ENCODE measurements at regions not wholly inside any gene's neighbourhood (a gene's known extent, or its start where the extent isn't known, plus 50 kb on each side); places are given as distances from the start of the nearest gene placed in this dataset.

GRCh38 chr16:65223335-65223734 lies 101.5 kb upstream of the CDH11 start:
- no peak for DNase-seq

- no peak for DNase-seq
Measured at GRCh38 chr16:65222536-65222935, 100.7 kb upstream of the CDH11 start.

- DNase-seq, result no peak
Measured at GRCh38 chr16:65222049-65222448, 100.2 kb upstream of the CDH11 start.

GRCh38 chr16:65219786-65220185 lies 97.9 kb upstream of the CDH11 start:
- no peak for DNase-seq

GRCh38 chr16:65218348-65218747 lies 96.5 kb upstream of the CDH11 start:
- no peak for DNase-seq

GRCh38 chr16:65213866-65214595 lies 92.2 kb upstream of the CDH11 start:
- DNase-seq, result no peak

- DNase-seq, result no peak
Measured at GRCh38 chr16:65212791-65213190, 90.9 kb upstream of the CDH11 start.

- no peak for DNase-seq
Measured at GRCh38 chr16:65212240-65212639, 90.4 kb upstream of the CDH11 start.

- DNase-seq, result no peak
Measured at GRCh38 chr16:65202461-65202860, 80.6 kb upstream of the CDH11 start.

- no peak for DNase-seq
Measured at GRCh38 chr16:65201511-65201910, 79.6 kb upstream of the CDH11 start.

GRCh38 chr16:65200857-65201256 lies 79.0 kb upstream of the CDH11 start:
- DNase-seq, result no peak

GRCh38 chr16:65200156-65200773 lies 78.4 kb upstream of the CDH11 start:
- no peak for DNase-seq

- DNase-seq, result no peak
Measured at GRCh38 chr16:65196420-65197075, 74.7 kb upstream of the CDH11 start.

- DNase-seq, result no peak
Measured at GRCh38 chr16:65195998-65196397, 74.1 kb upstream of the CDH11 start.

GRCh38 chr16:65185241-65185778 lies 63.4 kb upstream of the CDH11 start:
- DNase-seq, result no peak

GRCh38 chr16:65181071-65181561 lies 59.3 kb upstream of the CDH11 start:
- no peak for DNase-seq

GRCh38 chr16:65178151-65178550 lies 56.3 kb upstream of the CDH11 start:
- no peak for DNase-seq

GRCh38 chr16:65176603-65177002 lies 54.7 kb upstream of the CDH11 start:
- no peak for DNase-seq

- no peak for DNase-seq
Measured at GRCh38 chr16:65172356-65172755, 50.5 kb upstream of the CDH11 start.
